HG03342 (cell line): ENCODE measurements at regions not wholly inside any gene's neighbourhood (a gene's known extent, or its start where the extent isn't known, plus 50 kb on each side); places are given as distances from the start of the nearest gene placed in this dataset.
A peak's percentile ranks its signal among the peaks of the same experiment; 100 is the strongest.

ENCODE experiments used
- ATAC-seq: cut with Tn5 transposase; IDR thresholded peaks from one replicate; pipeline ENCODE4 v1.9.1; 2021; ENCODE audit warnings: mild to moderate bottlenecking, moderate library complexity; ENCODE audit not compliant: unreplicated experiment

- ATAC-seq = no peak
Observed at GRCh38 chrX:78213331-78213730, 73.9 kb upstream of the TAF9B start.

GRCh38 chrX:78199851-78200250 lies 60.4 kb upstream of the TAF9B start:
- peak; percentile 97 for ATAC-seq
